IPS-20b (cell line): ENCODE measurements at regions not wholly inside any gene's neighbourhood (a gene's known extent, or its start where the extent isn't known, plus 50 kb on each side); places are given as distances from the start of the nearest gene placed in this dataset.
"Not testable (repeated sequence)": the region's sequence is repeated elsewhere in the genome, so short reads cannot be mapped to it uniquely, and the experiment has no call there.

Experiments
- H3K27ac ChIP-seq: one replicate; pipeline ENCODE4 v1.5.1; 2013; ENCODE audit warnings: low read length
- H3K27me3 ChIP-seq: 2 replicates; pipeline ENCODE4 v1.6.1; 2013; ENCODE audit warnings: mild to moderate bottlenecking, low read length, inconsistent platforms; ENCODE audit not compliant: insufficient read depth
- H3K36me3 ChIP-seq: 2 replicates; pipeline ENCODE4 v1.6.1; 2013; ENCODE audit warnings: low read depth, mild to moderate bottlenecking, inconsistent platforms, low read length, moderate library complexity; ENCODE audit not compliant: insufficient read depth
- H3K4me1 ChIP-seq: 2 replicates; pipeline ENCODE4 v1.6.1; 2013; ENCODE audit warnings: mild to moderate bottlenecking, control low read depth, inconsistent platforms, low read length, moderate library complexity; ENCODE audit not compliant: insufficient read depth
- H3K4me3 ChIP-seq: 2 replicates; pipeline ENCODE4 v1.5.1; 2013; ENCODE audit warnings: mild to moderate bottlenecking, low read length, inconsistent platforms
- H3K9ac ChIP-seq: 2 replicates; pipeline ENCODE4 v1.6.1; 2013; ENCODE audit warnings: low read depth, mild to moderate bottlenecking, inconsistent platforms, low read length, moderate library complexity
- H3K9me3 ChIP-seq: 2 replicates; pipeline ENCODE4 v1.6.1; 2013; ENCODE audit warnings: mild to moderate bottlenecking, low read depth, low read length, inconsistent platforms; ENCODE audit not compliant: insufficient read depth

DNA sequence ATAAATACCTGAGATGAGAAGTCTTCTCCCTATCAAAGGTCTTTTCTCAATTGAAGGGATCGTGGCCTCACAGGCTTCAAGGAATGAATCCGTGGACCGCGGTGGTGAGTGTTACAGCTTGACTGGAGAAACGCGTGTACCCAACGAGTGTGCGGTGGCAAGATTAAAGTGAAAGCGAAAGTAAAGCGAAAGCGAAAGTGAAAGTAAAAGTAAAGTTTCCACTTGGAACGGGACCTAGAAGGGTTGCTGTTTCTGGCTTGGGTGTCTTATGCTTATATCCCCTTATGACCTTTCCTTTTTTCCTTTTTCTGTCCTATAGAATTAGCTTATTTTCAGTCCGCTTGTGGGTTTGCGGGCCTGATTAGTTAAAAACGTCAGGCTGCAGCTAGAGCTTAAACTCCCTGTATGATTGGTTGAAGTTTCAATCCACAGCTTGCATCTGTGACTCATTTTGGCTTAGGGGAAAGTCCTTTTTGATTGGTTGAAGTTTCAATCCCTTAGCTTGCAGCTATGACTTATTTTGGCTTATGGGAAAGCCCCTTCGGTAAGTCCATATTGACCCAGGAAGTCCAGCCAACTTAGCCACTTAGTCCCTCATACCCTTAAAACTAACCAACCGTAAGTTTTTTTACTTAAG, 924.3 kb upstream of the CDH10 start:
- Histone ChIP-seq H3K27ac (no peak overlapping the region), H3K27me3 (no peaks in the 10 kb centered on the region), H3K9ac (no peak overlapping the region), H3K36me3 (no peaks in the 10 kb centered on the region), H3K4me1 (peaks cover 37% of the 10 kb centered on the region), H3K4me3 (no peak overlapping the region), H3K9me3 (peaks cover 3% of the 10 kb centered on the region; the same call in 1 of the 2 replicates)

DNA sequence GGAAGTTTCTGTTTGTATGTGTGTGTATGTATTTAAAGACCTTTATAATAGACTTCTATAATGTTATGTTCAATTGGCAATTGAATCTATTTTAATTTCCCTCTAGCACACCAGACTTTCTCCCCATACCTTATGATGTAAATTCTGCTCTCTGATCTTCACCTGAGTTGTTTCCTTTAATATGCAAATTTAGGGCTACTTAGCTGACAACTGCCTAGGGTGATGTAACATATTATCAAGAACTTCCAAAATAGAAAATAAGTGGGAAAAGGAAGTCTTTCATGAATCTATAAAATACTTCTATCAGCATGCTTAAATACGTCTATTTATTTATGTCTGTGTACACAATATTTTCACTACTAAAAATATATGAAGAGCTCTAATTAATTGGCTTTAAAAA, 923.5 kb upstream of the CDH10 start:
- Histone ChIP-seq H3K27ac (peak overlapping the region; percentile 23), H3K36me3 (no peaks in the 10 kb centered on the region), H3K9me3 (peaks cover 10% of the 10 kb centered on the region), H3K9ac (no peak overlapping the region), H3K27me3 (no peaks in the 10 kb centered on the region), H3K4me1 (peaks cover 34% of the 10 kb centered on the region), H3K4me3 (peak overlapping the region; percentile 18; the same call in 1 of the 2 replicates)

DNA sequence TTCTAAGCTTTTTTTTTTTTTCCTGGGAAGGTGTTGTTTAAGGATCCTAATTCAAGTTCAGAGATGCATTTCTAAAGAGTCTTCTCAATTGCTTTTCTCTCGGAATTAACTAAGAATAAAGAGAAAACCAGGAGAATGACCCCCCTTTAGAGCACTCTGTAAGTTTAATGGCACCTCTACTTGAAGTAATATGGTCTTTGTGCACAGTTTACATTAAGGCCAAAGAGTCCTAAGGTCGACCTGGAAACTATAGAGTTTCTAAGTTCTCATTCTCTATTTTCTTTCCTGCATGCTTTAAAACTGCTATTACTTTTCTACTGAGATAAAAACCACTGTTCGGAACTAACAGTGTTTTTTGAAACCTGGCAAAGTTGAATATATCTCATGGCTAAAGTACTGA, 923.1 kb upstream of the CDH10 start:
- H3K4me1 ChIP-seq: peaks cover 30% of the 10 kb centered on the region
- H3K27ac ChIP-seq: peak overlapping the region; percentile 23
- H3K4me3 ChIP-seq: peak overlapping the region; percentile 18; the same call in 1 of the 2 replicates
- peaks cover 14% of the 10 kb centered on the region for H3K9me3 ChIP-seq
- no peaks in the 10 kb centered on the region for H3K27me3 ChIP-seq
- no peak overlapping the region for H3K9ac ChIP-seq
- H3K36me3 ChIP-seq: no peaks in the 10 kb centered on the region

DNA sequence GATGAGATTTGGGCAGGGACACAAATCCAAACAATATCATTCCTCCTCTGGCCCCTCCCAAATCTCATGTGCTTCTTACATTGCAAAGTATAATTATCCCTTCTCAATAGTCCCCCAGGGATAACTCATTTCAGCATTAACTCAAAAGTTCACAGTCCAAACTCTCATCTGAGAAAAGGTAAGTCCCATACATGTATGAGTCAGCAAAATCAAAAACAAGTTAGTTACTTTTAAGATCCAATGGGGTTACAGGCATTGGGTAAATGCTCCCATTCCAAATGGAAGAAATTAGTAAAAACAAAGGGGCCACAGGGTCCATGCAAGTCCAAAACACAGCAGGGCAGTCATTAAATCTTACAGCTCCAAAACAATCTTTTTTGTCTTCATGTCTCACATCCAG, 917.9 kb upstream of the CDH10 start:
- Histone ChIP-seq H3K27me3 (no peaks in the 10 kb centered on the region), H3K9ac (no peak overlapping the region), H3K36me3 (no peaks in the 10 kb centered on the region), H3K4me1 (peaks cover 6% of the 10 kb centered on the region; the same call in 1 of the 2 replicates), H3K27ac (no peak overlapping the region), H3K4me3 (no peak overlapping the region), H3K9me3 (peaks cover 19% of the 10 kb centered on the region)

DNA sequence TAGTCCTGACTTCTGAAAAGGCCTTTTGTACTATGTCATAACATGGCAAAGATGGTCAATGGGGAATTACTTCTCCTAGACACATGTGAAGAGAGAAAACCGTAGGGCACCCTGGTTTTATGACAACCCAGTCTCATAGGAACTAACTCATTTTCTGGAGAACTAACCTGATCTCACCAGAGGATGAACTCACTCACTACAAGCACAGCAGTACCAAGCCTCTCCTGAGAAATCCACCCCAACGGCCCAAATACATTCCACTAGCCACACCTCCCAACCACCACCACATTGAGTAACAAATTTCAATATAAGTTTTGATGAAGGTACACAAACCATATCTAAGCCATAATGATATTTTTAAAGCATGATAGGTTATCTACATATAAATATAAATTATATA, 909.3 kb upstream of the CDH10 start:
- no peak overlapping the region for H3K27ac ChIP-seq
- no peaks in the 10 kb centered on the region for H3K9me3 ChIP-seq
- H3K27me3 ChIP-seq: no peaks in the 10 kb centered on the region
- H3K4me1 ChIP-seq: no peaks in the 10 kb centered on the region
- no peak overlapping the region for H3K4me3 ChIP-seq
- H3K9ac ChIP-seq: no peak overlapping the region
- no peaks in the 10 kb centered on the region for H3K36me3 ChIP-seq

DNA sequence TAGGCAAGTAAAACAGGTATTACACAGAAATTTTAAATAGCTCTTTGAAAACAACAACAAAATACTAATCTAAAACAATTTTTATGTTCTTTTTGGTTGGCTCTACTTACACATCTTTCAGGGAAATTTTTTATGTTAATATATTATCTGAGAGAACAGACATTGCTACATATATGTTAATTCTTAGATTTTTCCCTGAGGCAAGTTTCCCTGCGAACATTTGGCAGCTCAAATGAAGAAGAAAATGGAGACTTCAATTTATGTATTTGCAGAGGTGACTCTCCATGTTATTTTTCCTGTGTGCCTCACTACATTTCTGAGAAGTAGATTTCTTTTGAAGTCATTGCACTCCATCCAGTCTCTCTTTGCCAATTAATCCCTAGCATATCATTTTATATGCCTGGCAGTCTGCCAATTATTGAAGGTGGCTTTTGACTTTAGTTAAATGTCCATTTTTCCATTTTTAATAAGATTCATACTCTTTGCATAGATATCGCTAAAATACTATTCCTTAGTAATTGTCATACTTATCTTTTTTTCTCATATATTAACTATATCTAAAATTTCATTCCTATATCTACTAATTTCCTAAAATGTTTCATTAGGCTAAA, 908.2 kb upstream of the CDH10 start:
- no peak overlapping the region for H3K4me3 ChIP-seq
- no peaks in the 10 kb centered on the region for H3K4me1 ChIP-seq
- no peaks in the 10 kb centered on the region for H3K27me3 ChIP-seq
- no peaks in the 10 kb centered on the region for H3K36me3 ChIP-seq
- no peak overlapping the region for H3K27ac ChIP-seq
- H3K9ac ChIP-seq: no peak overlapping the region
- H3K9me3 ChIP-seq: no peaks in the 10 kb centered on the region

DNA sequence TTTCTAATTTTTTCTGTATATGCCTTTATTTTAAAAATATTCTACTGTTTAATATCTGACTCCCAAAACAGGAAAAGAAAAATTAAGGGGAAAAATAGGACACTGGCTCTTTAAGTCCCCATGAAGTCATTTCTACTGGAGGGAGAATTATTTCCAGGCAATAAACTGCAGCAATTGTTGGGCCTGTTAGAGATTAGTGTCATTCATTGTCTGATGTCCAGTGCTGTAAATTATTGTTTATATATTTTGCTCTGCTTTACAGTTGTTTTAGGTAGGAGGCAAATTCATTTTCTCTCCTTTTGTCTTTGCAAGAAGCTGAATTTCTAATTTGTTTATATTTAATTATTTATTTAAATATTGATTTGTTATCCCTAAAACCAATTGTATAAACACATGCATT, 906.0 kb upstream of the CDH10 start:
- H3K9me3 ChIP-seq: 0 out of 2 replicates have a peak, but pooled peaks cover under 1% of the 10 kb centered on the region
- no peaks in the 10 kb centered on the region for H3K36me3 ChIP-seq
- H3K4me3 ChIP-seq: no peak overlapping the region
- no peaks in the 10 kb centered on the region for H3K4me1 ChIP-seq
- no peak overlapping the region for H3K27ac ChIP-seq
- no peak overlapping the region for H3K9ac ChIP-seq
- no peaks in the 10 kb centered on the region for H3K27me3 ChIP-seq

DNA sequence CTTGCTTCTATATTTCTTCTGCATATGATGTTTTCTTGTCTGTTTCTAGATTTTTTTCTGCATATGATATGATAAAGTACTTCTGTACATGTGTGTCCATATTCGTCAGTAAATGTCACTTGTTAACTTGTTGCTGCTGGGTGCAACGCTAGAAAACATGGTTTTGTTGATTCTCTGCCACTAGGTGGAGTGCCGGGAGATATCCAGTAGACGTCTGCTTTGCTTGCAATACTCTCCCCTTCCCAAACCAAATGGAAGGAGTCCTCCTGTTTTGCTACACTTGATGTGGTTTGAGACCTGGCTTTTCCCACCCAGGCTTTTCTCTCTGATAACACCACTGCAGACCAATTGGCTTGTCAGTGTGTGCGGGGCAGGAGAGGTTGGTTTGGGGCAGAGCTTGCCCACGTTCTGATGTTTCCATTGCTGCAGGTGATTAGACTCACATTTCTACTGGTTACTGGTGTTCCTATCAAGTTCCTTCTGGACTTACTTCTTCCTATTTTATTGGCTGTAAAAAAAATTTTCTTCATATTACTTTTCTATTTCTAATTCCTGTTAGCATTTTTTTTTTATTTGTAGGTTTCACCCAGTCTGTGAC, 900.0 kb upstream of the CDH10 start:
- Histone ChIP-seq H3K36me3 (no peaks in the 10 kb centered on the region), H3K4me1 (no peaks in the 10 kb centered on the region), H3K9me3 (0 out of 2 replicates have a peak, but pooled peaks cover 3% of the 10 kb centered on the region), H3K4me3 (no peak overlapping the region), H3K27me3 (no peaks in the 10 kb centered on the region), H3K9ac (no peak overlapping the region), H3K27ac (no peak overlapping the region)

DNA sequence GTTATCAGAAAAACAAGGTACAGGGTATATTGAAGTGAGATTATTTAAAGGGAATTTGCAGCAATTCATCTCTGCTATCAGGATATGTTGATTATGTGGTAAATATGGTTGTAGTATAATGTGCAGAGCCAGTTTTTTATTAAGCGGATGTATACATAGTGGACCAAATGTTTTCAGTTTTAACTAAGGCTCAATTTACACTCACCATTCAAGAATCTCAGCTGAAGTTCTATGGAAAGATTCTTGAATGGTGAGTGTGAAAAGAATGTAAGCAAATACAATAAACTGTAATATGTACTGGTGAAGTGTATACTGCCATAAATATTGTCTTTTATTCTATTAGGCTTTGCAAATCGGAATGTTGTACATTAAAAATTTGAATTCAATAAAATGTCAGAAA, 895.9 kb upstream of the CDH10 start:
- Histone ChIP-seq H3K36me3 (no peaks in the 10 kb centered on the region), H3K4me1 (no peaks in the 10 kb centered on the region), H3K4me3 (no peak overlapping the region), H3K9ac (no peak overlapping the region), H3K27me3 (no peaks in the 10 kb centered on the region), H3K27ac (no peak overlapping the region), H3K9me3 (0 out of 2 replicates have a peak, but pooled peaks cover under 1% of the 10 kb centered on the region)

DNA sequence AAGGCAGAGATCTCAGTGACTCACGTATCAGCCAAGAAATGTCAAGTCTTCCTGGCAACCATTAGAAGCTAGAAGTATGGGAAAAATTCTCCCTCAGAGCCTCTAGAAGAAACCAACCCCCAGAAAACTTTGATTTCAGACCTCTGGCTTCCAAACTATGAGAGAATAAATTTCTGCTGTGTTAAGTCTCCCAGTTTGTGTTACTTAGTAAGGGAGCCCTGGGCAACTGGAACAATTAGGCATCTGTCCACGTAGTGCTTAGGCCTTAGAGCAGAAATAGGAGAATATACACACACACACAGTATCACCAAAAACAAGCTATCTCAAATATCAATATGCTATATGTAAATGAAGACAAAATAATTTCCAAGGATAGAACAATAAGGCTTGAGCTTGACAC, 894.8 kb upstream of the CDH10 start:
- no peaks in the 10 kb centered on the region for H3K27me3 ChIP-seq
- H3K36me3 ChIP-seq: no peaks in the 10 kb centered on the region
- H3K4me1 ChIP-seq: no peaks in the 10 kb centered on the region
- H3K9ac ChIP-seq: no peak overlapping the region
- no peak overlapping the region for H3K27ac ChIP-seq
- H3K9me3 ChIP-seq: no peaks in the 10 kb centered on the region
- H3K4me3 ChIP-seq: no peak overlapping the region

DNA sequence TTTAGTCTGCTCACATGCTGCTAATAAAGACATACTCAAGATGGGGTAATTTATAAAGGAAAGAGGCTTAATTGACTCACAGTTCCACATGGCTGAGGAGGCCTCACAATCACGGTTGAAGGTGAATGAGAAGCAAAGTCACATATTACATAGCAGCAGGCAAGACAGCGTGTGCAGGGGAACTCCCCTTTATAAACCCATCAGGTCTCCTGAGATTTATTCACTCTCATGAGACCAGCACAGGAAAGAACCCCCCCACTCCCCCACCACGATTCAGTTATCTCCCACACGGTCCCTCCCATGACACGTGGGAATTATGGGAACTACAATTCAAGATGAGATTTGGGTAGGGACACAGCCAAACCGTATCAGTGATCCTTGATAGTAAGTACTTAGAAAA, 891.7 kb upstream of the CDH10 start:
- H3K4me3 ChIP-seq, H3K27ac ChIP-seq, H3K27me3 ChIP-seq, H3K36me3 ChIP-seq, H3K4me1 ChIP-seq, H3K9me3 ChIP-seq, H3K9ac ChIP-seq: not testable (repeated sequence)

DNA sequence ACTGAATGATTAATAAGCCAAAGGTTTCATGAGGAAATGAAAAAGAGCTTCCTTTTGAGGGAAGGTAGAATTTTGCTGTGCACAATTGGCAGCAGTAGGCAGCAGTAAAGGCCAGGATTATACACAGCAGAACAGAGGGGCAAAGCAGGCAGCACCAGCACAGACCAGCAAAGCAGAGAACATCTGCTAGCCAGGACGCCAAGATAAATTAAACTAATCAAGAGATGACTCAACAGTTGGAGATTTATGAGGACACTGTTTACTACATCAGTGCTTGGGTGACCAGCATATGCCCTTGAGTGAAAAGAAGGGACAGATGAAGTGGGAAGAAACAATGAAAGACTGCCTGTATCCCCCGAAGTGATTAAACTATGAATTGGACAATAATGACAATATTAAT, 871.4 kb upstream of the CDH10 start:
- Histone ChIP-seq H3K36me3 (no peaks in the 10 kb centered on the region), H3K27ac (no peak overlapping the region), H3K4me1 (no peaks in the 10 kb centered on the region), H3K9me3 (no peaks in the 10 kb centered on the region), H3K9ac (no peak overlapping the region), H3K27me3 (no peaks in the 10 kb centered on the region), H3K4me3 (no peak overlapping the region)
